ENCODE measurements at regions not wholly inside any gene's neighbourhood (a gene's known extent, or its start where the extent isn't known, plus 50 kb on each side); places are given as distances from the start of the nearest gene placed in this dataset.

GRCh38 chr10:128936392-128936791 lies 530.6 kb upstream of the MGMT start:
- no peak for TF ChIP-seq POLR2A (IDR thresholded peaks at IDR 0.05)
- TF ChIP-seq CTCF (IDR thresholded peaks at IDR 0.05): no peak
